ENCODE measurements at regions not wholly inside any gene's neighbourhood (a gene's known extent, or its start where the extent isn't known, plus 50 kb on each side); places are given as distances from the start of the nearest gene placed in this dataset.

- Histone ChIP-seq H3K4me3 (ENCODE audit: insufficient read depth, low read depth, low read length) (no peak overlapping the region), H3K18ac (ENCODE audit: low read depth, low read length) (no peak overlapping the region), H3K27ac (ENCODE audit: insufficient read depth, low read length) (no peak overlapping the region), H2AFZ (replicated peaks; ENCODE audit: low read length, poor library complexity) (no peak overlapping the region), H4K8ac (ENCODE audit: low read depth in 2 of 2, low read length in 2 of 2) (no peak overlapping the region), H3K4ac (ENCODE audit: low read depth, low read length) (no peak overlapping the region), H2BK120ac (ENCODE audit: low read depth, low read length) (no peak overlapping the region), H4K91ac (ENCODE audit: insufficient read depth, low read depth, low read length) (no peak overlapping the region), H3K9ac (ENCODE audit: low read depth, low read length) (no peak overlapping the region), H3K23ac (ENCODE audit: low read depth, low read length) (no peak overlapping the region), H3K9me1 (ENCODE audit: insufficient read depth, low read length) (no peaks in the 10 kb centered on the region), H2BK20ac (ENCODE audit: low read depth, low read length) (no peak overlapping the region), H3K79me1 (ENCODE audit: low read depth in 1 of 2, low read length in 2 of 2) (no peaks in the 10 kb centered on the region), H2AK9ac (replicated peaks; ENCODE audit: low read depth, low read length, poor library complexity) (no peak overlapping the region), H3K36me3 (ENCODE audit: control insufficient read depth, insufficient read depth, low read length) (no peaks in the 10 kb centered on the region), H2BK15ac (ENCODE audit: low read depth, low read length) (no peak overlapping the region), H3K4me2 (ENCODE audit: low read depth, low read length) (no peak overlapping the region), H3K4me1 (ENCODE audit: control insufficient read depth, insufficient read depth, low read length) (no peaks in the 10 kb centered on the region), H3K14ac (replicated peaks; ENCODE audit: low read depth, low read length) (no peak overlapping the region), H3K27me3 (ENCODE audit: control insufficient read depth, insufficient read depth, low read length) (no peaks in the 10 kb centered on the region), H3K56ac (ENCODE audit: extremely low read depth, insufficient read depth, low read length) (no peak overlapping the region), H2AK5ac (ENCODE audit: low read depth, low read length) (no peak overlapping the region), H4K20me1 (ENCODE audit: insufficient read depth, low read length) (no peaks in the 10 kb centered on the region), H2BK5ac (ENCODE audit: low read depth, low read length, poor library complexity, severe bottlenecking) (no peak overlapping the region), H4K5ac (ENCODE audit: low read depth, low read length) (no peak overlapping the region), H3K9me3 (ENCODE audit: control insufficient read depth, insufficient read depth, low read length) (peaks cover 8% of the 10 kb centered on the region)
- no peak for ATAC-seq (ENCODE audit: low read depth)
- in situ Hi-C loops (cut with MboI; ENCODE audit: low sequenced_read_pairs), result no loop called here
- TF ChIP-seq NFE2L2 (IDR thresholded peaks at IDR 0.05; ENCODE audit: low read depth, low read length) (no peak), MAFK (IDR thresholded peaks at IDR 0.05; ENCODE audit: low read depth, low read length) (no peak), CHD1 (IDR thresholded peaks at IDR 0.05; ENCODE audit: low read depth, low read length) (no peak), RFX5 (IDR thresholded peaks at IDR 0.05; ENCODE audit: low read depth, low read length) (no peak), MAZ (IDR thresholded peaks at IDR 0.05; ENCODE audit: borderline replicate concordance, low read depth, low read length) (no peak), RCOR1 (IDR thresholded peaks at IDR 0.05; ENCODE audit: insufficient replicate concordance, low read length) (no peak), SMC3 (IDR thresholded peaks at IDR 0.05; ENCODE audit: low read depth, low read length) (no peak), POLR2A (IDR thresholded peaks at IDR 0.05; ENCODE audit: low read depth, low read length) (no peak), ELK1 (IDR thresholded peaks at IDR 0.05; ENCODE audit: borderline replicate concordance, low read depth, low read length) (no peak)
- no TSS peak for BruUV-seq (replicated peaks)
- no peak for DNase-seq
- CTCF ChIA-PET, result no interaction called here
- POLR2A ChIA-PET (ENCODE audit: unreplicated experiment), result no interaction called here
- dilution Hi-C loops (cut with HindIII; ENCODE audit: low sequenced_read_pairs, unreplicated experiment), result no loop called here
- intact Hi-C loops (cut with micrococcal nuclease), result no loop called here
- 90% methylated on average over 2 of the region's 2 CpGs; no CpG with 5 or more reads in 1 of the 2 experiments for WGBS, 2 experiments (ENCODE audit: extremely low coverage in 2 of 2, insufficient read length in 1 of 2)
Observed at GRCh38 chr5:106727071-106727470, 943.7 kb downstream of the EFNA5 start.

All from IMR-90 (cell line).